RPMI8226 (cell line): ENCODE measurements at regions not wholly inside any gene's neighbourhood (a gene's known extent, or its start where the extent isn't known, plus 50 kb on each side); places are given as distances from the start of the nearest gene placed in this dataset.

Experiments used
- DNase-seq: peaks from one replicate; pipeline ENCODE4 v3.0.0-alpha.2; 2015

DNA sequence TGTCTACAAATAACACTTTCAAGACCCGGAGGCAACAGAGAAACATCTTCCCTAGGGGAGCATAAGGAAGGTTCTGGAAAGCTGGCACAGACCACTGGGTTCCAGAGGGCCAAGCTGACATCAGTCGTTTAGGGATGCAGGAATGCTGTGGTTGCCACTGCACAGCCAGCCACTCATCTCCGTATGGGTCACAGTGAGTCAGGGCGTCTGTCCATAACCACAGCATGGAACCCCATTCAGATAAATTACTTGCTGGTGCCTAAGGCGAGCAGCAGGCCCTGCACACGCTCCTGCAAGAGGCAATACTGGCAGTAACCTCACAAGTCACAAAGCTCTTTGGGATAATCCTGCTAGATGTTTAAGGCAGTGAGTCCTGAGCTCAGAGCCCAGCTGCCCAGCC, 140.9 kb upstream of the UBL3 start:
- DNase-seq: no peak

DNA sequence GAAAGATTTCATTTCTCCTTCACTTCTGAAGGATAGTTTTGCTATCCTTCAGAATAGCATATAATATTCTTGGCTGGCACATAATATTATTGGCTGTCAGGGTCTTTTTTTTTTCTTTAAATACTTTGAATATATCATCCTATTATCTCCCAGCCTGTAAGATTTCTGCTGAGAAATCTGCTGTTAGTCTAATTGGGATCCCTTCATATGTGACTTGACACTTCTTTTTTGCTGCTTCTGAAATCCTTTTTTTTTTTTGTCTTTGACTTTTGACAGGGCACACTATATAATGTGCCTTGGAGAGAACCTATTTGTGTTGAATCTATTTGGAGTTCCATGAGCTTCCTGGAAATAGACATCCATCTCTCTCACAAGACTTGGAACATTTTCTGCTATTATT, 136.9 kb upstream of the UBL3 start:
- no peak for DNase-seq

DNA sequence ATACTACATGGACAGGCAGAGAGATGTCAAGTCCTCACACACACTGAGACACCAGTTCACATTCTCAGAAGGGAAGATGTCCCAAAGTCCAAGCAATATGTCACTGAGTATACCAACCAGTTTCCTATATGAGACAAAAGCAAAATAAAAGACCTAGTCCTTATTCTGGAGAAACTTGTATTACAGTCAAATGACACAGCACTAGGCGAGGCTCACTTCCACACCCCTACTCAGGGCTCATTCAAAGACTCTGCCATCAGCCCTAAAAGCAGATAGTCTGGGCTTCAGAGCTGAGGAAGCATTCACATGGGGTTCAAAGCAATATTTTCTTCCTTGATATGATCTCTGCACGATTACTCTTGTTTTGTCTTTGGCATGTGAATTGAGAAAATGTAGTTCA, 129.9 kb upstream of the UBL3 start:
- DNase-seq: no peak

DNA sequence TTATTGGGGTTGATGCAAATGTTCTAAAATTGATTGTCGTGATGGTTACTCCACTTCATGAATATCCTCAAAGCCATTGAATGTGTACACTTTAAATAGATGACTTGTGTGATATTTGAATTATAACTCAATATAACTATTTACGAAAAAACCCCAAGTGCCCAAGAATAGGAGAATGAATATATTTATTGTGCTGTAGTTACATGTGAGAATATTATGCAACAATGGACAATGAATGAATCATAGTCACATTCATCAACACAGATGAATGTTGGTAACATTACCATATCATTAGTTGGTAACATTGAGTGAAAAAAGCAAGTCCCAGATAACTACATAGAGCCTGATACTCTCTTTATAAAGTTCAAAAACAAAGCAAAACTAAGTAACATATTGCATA, 127.8 kb upstream of the UBL3 start:
- DNase-seq: no peak

DNA sequence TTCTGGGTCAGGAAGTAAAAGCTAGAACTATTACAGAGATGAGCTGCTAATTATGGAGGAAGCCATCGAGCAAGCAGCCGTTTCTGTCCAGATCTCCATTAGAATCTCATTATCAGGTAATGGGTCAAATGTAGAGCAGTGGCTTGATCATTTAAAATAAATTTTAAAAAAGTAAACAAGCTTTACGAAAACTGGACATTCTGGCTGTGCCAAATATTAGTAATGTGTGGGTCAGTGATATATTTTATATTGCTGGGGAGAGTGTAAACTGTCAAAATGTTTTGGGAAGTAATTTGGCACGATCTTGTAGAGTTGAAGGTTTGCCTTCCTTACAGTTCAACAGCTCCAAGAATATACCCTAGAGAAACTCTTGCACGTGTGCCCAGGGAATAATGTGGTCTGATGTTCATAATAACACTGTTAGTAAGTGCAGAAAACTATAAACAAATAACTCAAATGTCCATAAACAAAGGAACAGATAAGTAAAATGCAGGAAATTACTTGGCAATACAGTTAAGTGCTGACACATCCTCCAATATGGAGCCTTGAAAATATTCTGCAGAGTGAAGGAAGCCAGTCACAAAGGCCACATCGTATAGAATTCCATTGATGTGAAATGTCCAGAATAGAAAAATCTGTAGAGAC, 127.2 kb upstream of the UBL3 start:
- no peak for DNase-seq

DNA sequence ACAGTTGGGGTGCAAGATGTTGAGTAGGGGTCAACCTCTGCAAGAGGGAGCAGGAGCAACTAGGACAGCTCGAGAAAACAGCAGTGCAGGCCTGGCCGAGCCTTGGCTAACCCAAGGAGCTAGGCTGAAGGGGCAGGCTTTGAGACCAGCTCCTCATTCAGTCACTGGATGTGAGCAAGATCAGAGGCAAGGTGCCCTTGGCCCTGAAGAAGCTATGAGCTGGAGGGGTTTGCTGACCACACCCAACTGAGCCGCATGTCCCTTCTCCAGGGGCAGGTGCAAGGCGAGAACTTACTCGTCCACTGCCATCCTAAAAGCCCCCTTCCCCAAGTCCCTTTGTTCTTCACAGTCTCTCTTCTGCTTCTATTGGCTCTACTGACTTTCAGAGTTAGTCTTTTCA, 126.1 kb upstream of the UBL3 start:
- DNase-seq: no peak

DNA sequence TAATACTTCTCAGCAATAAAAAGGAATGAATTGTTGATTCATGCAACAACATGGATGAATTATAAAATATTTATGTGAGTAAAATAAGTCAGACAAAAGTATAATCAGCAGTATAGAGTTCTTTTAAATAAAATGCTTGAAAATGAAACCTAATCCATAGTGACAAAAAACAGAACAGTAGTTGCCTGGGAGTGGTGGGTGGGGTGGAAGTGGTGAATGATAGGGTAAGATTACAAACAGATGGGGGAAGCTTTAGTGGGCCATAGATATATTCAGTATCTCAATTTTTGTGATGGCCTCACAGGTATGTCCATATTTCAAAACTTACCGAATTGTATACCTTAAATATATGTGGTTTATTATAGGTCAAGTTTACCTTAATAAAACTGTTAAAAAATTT, 124.9 kb upstream of the UBL3 start:
- no peak for DNase-seq

DNA sequence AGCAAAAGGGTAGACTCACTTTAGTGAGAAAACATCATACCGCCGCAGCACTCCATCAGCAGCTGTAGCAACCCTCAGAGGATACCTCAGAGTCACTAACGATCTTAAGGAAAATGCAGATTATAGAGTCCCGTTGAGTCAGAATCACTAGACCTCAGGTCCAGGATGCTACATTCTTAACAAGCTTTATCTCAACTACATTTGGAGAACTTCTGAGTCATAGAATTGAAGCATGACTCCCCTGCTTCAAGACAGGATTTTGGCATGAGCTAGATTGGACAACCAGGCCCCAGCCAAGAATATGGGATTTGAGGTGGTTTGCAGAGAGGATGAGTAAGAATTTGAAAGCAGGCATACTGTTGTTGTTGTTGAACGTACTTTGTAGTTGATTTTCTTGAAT, 118.9 kb upstream of the UBL3 start:
- no peak for DNase-seq

DNA sequence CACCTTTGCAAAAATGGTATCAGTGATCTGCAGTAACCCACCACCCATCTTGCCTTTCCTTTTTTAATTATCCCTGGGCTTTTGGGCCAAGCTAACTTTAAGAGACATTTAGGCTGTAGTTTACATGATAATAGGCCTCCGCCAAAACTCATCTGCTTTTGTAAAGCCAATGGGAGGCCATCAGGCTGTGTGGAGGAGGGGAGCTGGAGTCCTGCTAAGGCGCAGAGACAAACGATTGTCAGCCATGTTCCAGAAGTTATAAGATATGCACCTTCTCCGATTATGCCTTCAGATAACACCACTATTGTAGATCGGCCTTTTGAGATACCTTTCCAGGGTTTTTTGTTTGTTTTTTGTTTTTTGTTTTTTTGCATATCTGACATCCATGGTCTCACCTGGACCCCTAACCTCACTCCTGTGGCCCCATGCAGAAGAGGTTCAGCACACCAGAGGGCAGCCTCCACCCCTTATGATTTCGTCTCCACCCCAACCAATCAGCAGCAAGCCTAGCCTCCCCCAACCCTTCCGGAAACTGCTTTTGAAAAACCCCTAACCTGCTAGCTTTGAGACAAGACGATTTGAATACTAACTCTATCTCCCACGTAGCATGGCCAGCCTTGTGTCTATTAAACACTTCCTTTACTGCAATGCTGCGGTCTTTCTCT, 113.9 kb upstream of the UBL3 start:
- peak; percentile 14 for DNase-seq

DNA sequence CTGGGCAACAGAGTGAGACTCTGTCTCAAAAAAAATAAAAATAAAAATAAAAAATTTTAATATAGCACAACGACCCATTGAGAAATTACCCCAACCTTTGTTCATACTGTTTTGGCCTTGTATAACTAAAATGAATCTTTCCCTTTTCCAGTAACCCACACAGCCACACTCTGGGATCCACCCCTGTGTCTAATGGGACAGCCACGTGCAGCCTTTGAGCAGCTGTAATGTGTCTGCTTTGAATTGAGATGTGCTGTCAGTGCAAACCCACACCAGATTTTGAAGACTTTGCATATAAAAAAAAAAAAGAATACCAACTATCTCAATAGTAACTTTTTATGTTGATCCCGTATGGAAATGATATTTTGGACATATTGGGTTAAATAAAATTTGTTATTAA, 112.7 kb upstream of the UBL3 start:
- no peak for DNase-seq

DNA sequence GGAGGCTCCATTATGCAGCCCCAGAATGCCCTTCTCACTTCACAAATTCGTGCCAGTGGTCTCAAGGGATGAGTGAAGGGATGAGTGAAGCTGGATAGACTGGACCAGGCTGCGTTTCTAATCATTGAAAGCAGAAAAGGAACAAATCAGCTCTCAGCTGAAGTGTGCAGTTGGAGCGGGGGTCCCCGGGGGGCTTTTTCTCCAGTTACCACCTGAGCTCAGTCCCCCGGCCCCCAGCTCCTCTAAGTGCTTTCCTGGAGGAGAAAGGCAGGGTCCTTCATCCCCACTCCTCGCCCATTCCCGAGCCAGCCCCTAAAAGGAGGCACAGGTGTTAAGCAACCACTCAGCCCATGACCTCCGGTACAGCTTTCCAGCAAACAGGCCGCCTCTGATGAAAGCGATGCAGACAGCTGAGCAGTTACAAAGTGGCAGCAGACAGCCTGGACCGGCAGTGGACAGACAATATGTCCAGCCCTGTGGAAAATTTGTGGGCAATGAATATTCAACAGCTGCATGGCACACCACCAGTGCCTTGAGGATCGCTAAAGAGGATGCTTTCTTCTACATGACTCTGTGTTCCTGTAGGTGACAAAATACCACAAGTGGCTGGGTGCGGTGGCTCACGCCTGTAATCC, 110.7 kb upstream of the UBL3 start:
- no peak for DNase-seq

DNA sequence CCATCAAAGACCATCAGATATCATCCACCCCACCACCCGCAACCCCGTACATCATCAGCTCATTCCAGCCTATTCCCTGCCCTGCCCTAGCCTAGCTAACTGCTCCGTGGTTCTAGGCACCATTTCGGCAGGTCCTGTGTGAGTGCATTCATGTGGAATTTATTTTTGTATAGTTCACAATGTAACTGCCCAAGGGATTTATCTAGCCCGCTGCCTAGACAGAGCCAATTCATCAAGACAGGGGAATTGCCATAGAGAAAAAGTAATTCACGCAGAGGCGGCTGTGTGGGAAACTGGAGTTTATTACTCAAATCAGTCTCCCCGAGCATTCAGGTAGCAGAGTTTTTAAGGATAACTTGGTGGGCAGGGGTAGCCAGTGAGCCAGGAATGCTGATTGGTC, 109.2 kb upstream of the UBL3 start:
- no peak for DNase-seq

DNA sequence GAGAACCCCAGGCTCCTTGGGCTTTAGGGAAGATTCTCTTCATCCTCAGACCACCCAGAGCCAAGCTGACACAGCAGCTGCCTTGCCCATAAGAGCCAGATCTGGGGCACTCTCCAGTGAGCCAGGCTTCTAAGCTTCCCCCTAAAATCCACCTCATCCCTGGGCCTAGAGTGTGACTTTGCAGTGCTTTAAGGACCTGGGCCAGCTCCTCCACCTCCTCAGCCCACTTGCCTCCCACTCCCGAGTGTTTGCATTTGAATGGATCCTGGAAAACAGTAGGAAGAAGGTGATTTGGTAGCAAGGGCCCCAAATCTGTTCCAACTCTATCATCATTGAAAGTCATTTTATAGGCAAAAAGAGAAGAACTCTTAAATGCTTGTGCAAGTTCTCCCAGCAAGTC, 108.7 kb upstream of the UBL3 start:
- no peak for DNase-seq

DNA sequence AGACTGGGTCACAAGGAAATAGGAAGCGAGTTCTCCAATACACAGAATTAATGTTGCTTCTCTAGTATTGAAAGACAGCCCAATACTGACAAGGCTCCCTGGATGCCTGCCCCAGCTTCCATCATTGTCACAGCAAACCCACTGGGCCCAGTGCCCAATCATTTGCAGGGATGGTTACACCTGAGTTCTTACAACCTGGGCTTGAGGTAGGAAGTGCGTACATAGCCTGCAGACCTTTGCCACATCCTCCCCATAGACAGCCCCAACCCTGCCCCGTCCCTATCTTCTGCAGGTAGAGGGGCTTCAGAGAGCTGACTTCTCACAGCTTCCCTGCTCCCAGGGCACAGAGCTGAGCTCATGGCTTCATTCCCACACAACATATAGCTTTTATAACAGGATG, 108.1 kb upstream of the UBL3 start:
- no peak for DNase-seq

DNA sequence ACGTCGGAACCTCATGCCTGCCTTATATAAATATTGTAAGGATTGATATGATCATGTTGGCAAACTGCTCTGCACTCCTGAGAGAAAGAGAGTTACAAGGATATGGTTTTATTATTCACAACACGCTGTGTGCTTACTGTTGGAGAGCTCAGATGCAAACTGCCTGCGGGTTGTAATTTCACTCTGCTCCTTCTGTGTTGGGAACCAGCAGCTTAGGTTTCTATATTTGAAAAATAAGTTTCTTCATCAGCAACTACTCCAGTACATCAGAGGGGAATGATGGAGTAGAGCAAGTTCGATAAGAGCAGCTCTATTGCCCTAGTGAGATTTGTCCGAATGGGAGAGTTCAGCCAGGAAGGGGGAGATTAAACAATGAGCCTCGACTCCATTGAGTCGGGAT, 106.9 kb upstream of the UBL3 start:
- no peak for DNase-seq

DNA sequence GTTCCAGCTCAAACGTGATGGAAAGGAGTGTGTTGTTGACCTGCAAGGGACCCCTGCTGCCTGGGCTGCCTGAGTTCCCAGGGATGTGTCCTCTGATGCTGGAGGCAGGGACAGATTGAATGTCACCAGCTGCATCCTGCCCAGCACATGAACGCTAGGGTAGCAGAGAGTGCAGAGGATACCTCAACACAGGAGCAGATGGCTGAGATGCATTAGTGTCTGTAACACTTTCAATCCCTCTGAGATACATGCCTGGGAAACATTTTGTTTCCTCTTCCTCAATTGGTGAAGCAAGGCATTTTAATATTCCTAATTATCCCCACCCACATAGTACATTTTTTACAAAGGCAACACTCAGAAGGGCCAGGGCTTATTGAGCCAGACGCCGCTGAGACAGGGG, 106.4 kb upstream of the UBL3 start:
- DNase-seq: peak; percentile 32

DNA sequence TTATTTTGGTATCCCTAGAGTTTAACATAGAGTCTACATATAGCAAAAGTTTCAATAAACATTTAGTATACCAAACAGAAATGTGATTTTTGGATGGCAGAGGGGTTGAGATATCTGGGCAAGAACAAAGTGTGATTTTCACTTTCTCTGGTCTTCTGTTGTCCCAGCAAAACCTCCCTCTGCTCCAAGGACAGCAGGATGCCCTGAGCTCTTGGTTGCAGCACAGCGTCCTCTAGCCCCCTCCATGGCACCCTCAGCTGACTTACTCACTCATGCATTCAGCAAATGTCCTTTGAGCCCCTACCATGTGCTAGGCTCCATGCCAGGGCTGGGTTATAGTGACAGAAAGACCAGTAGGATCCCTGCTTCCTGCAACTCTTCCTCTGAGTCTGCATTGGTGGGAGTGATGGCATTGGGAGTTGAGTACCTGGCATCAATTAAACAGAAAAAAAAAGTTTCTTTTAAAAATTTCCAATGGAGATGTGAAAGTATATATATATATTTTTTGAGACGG, 104.8 kb upstream of the UBL3 start:
- DNase-seq: no peak

DNA sequence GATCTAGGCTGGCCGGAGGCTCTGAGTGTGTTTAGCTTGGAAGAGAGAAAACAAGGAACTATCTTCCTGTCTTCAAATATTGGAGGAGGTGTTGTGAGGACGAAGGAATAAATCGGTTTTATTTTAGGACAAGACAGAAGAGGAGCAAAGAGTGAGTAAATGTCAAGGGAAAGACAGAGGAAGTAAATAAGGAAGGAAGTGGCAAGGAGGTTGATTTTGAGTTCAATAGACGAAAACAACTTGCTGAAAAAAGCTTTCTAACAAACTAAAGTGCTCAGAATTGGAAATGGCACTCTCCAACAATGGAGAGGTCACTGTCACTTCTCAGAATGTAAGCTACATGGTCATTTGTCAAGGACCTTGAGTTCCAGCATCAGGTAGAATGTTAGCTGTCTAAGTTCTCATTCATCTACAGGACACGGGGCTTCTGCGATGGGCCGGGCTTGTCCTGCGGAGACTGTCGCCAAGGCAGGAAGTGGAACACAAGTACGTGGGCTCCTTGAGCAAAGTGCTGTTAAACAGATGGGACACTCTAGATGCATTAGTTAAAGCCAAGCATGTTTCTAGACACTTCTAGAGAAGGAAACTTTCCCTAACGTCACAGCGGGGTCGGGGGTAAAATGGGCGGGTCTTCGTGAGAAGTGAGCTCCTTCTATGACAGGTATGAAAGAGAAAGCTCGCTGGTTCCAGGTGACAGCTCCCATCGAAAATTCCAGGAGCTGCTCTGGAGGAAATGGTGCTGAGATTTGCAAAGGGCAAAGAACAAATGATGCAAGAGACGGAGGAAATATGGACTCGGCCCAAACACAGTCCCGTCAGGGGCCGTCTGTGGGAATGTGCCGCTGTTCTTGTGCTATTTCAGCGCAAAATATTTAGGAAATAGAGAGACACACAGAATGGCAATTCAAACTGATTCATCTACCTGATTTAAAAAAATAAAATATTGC, 103.9 kb upstream of the UBL3 start:
- no peak for DNase-seq

DNA sequence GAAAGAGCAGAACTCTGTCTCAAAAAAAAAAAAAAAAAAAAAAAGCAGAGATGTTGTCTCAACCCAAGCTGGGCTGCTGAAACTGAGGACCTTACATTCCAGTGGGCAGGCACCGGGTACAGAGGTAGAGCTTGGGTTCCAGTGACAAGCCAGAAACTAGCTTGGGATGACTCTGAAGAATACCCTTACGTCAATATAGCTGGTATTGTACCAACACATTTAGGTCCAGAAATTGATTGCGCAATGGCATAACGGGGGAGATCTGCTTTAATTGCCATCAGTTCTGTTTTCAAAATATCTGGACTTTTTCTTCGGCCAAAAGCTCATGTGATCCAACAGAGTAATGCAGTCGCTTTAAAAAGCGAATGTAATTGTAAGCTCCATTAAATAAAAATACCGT, 103.1 kb upstream of the UBL3 start:
- DNase-seq: no peak

DNA sequence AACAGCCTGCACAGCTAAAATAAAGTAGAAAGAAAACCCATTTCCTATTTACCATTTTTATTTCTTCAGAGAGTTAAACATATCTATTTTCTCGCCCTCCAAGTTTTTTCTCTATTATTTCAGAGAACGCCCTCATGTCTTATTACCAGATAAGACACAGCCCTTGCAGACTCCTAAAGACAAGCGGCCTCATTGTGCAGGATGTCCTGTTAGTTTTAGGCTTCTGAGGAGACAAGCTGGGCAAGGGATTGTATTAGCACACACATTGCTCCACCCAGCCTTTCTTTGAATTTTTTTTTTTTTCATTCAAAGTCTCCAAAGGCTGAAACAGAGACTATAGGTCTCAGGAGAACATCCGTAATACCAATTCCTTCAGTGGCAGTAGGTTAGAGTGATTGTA, 101.8 kb upstream of the UBL3 start:
- no peak for DNase-seq

DNA sequence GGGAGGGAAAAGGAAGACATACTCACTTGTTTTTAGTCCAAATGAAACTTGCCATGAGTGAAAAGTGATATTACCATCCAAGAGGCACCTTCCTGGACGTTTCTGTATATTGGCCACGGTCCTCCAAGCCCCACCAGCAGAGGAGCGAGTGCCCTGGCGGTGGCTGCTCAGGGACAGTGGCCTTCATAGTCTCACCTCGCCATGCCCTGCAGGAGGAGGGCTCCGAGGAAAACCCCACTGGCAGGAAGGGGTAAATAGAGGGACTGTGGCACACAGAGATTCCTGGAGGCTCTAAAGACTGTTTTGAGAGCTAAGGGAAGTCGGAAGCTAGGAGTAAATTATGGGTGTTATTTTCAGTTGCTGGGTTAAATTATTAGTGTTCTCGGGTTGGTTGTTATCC, 98.4 kb upstream of the UBL3 start:
- no peak for DNase-seq

DNA sequence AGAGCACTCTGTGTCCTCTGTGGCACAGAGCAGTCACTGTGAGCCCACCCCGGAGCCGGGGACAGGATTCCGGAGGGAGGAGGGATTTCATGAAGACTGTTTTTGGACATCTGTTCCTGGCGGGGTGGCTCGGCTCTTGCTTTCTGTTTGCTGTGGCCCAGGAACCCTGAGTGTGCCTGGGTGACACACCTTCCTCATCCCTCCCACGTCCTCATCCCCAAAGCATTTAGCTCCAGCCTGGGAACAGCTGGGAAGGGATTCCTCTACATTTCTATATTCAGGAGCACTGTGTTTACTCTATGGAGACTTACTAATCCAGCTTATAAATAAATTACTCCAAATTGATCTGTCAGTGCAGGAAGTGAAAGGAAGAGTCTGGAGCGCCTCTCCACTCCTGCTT, 97.8 kb upstream of the UBL3 start:
- no peak for DNase-seq

DNA sequence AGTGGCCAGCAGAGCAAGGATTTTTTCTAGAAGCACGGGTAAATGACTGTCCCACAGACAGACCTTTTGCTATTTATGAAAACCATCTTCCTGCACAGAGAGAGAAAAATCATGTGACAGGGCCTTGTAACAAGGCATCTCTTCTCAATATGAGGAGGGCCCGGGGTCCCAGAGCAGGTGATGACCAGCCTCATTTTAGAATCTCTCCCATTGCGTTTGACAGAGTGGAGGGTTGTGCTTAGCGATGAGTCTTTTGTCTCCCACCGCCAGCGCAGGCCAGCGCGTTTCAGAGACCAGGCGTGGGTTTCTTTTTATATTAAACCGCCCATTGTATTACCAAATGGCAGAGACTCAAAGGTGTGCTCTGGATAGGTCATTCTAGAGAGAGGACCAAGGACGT, 97.4 kb upstream of the UBL3 start:
- DNase-seq: no peak
